ENCODE measurements at regions not wholly inside any gene's neighbourhood (a gene's known extent, or its start where the extent isn't known, plus 50 kb on each side); places are given as distances from the start of the nearest gene placed in this dataset.

GRCh38 chr14:22007363-22007762, 333.7 kb upstream of the OR4E1 start:
- no peak for DNase-seq
- Histone ChIP-seq H3K4me3 (ENCODE audit: insufficient read depth, low read depth, low read length, poor library complexity, severe bottlenecking) (no peak overlapping the region), H3K27ac (ENCODE audit: insufficient read depth, low read length, poor library complexity, severe bottlenecking) (no peak overlapping the region), H3K27me3 (replicated peaks; ENCODE audit: control insufficient read depth, insufficient read depth, low read length, poor library complexity, severe bottlenecking) (no peaks in the 10 kb centered on the region), H3K9me3 (ENCODE audit: control insufficient read depth, low read length) (no peaks in the 10 kb centered on the region), H3K36me3 (ENCODE audit: control insufficient read depth, insufficient read depth, low read length) (no peaks in the 10 kb centered on the region), H3K4me1 (ENCODE audit: control insufficient read depth, insufficient read depth, low read length, poor library complexity, severe bottlenecking) (no peaks in the 10 kb centered on the region)

GRCh38 chr14:22003461-22003860, 329.8 kb upstream of the OR4E1 start:
- Histone ChIP-seq H3K27me3 (replicated peaks; ENCODE audit: control insufficient read depth, insufficient read depth, low read length, poor library complexity, severe bottlenecking) (no peaks in the 10 kb centered on the region), H3K36me3 (ENCODE audit: control insufficient read depth, insufficient read depth, low read length) (no peaks in the 10 kb centered on the region), H3K9me3 (ENCODE audit: control insufficient read depth, low read length) (no peaks in the 10 kb centered on the region), H3K4me3 (ENCODE audit: insufficient read depth, low read depth, low read length, poor library complexity, severe bottlenecking) (no peak overlapping the region), H3K4me1 (ENCODE audit: control insufficient read depth, insufficient read depth, low read length, poor library complexity, severe bottlenecking) (no peaks in the 10 kb centered on the region), H3K27ac (ENCODE audit: insufficient read depth, low read length, poor library complexity, severe bottlenecking) (peak overlapping the region; percentile 65)
- no peak for DNase-seq

- Histone ChIP-seq H3K4me3 (ENCODE audit: insufficient read depth, low read depth, low read length, poor library complexity, severe bottlenecking) (no peak overlapping the region), H3K4me1 (ENCODE audit: control insufficient read depth, insufficient read depth, low read length, poor library complexity, severe bottlenecking) (no peaks in the 10 kb centered on the region), H3K27me3 (replicated peaks; ENCODE audit: control insufficient read depth, insufficient read depth, low read length, poor library complexity, severe bottlenecking) (no peaks in the 10 kb centered on the region), H3K9me3 (ENCODE audit: control insufficient read depth, low read length) (no peaks in the 10 kb centered on the region), H3K36me3 (ENCODE audit: control insufficient read depth, insufficient read depth, low read length) (no peaks in the 10 kb centered on the region), H3K27ac (ENCODE audit: insufficient read depth, low read length, poor library complexity, severe bottlenecking) (peak overlapping the region; percentile 65)
- peak; percentile 9 to 44 (median 44) for DNase-seq
These were observed 329.3 kb upstream of the OR4E1 start for GRCh38 chr14:22002860-22003284.

GRCh38 chr14:21999402-21999801, 325.8 kb upstream of the OR4E1 start:
- no peak overlapping the region for H3K27ac ChIP-seq (ENCODE audit: insufficient read depth, low read length, poor library complexity, severe bottlenecking)
- no peak for DNase-seq
- H3K4me3 ChIP-seq (ENCODE audit: insufficient read depth, low read depth, low read length, poor library complexity, severe bottlenecking) = no peak overlapping the region
- no peaks in the 10 kb centered on the region for H3K27me3 ChIP-seq (replicated peaks; ENCODE audit: control insufficient read depth, insufficient read depth, low read length, poor library complexity, severe bottlenecking)
- H3K4me1 ChIP-seq (ENCODE audit: control insufficient read depth, insufficient read depth, low read length, poor library complexity, severe bottlenecking) = no peaks in the 10 kb centered on the region
- H3K9me3 ChIP-seq (ENCODE audit: control insufficient read depth, low read length) = no peaks in the 10 kb centered on the region
- no peaks in the 10 kb centered on the region for H3K36me3 ChIP-seq (ENCODE audit: control insufficient read depth, insufficient read depth, low read length)

GRCh38 chr14:21997300-21997699, 323.7 kb upstream of the OR4E1 start:
- H3K4me3 ChIP-seq (ENCODE audit: insufficient read depth, low read depth, low read length, poor library complexity, severe bottlenecking) = peak overlapping the region; percentile 35
- H3K27ac ChIP-seq (ENCODE audit: insufficient read depth, low read length, poor library complexity, severe bottlenecking) = peak overlapping the region; percentile 69
- no peaks in the 10 kb centered on the region for H3K27me3 ChIP-seq (replicated peaks; ENCODE audit: control insufficient read depth, insufficient read depth, low read length, poor library complexity, severe bottlenecking)
- H3K4me1 ChIP-seq (ENCODE audit: control insufficient read depth, insufficient read depth, low read length, poor library complexity, severe bottlenecking) = no peaks in the 10 kb centered on the region
- no peaks in the 10 kb centered on the region for H3K36me3 ChIP-seq (ENCODE audit: control insufficient read depth, insufficient read depth, low read length)
- DNase-seq = no peak
- no peaks in the 10 kb centered on the region for H3K9me3 ChIP-seq (ENCODE audit: control insufficient read depth, low read length)

GRCh38 chr14:21995332-21995731, 321.7 kb upstream of the OR4E1 start:
- Histone ChIP-seq H3K36me3 (ENCODE audit: control insufficient read depth, insufficient read depth, low read length) (no peaks in the 10 kb centered on the region), H3K4me3 (ENCODE audit: insufficient read depth, low read depth, low read length, poor library complexity, severe bottlenecking) (no peak overlapping the region), H3K9me3 (ENCODE audit: control insufficient read depth, low read length) (no peaks in the 10 kb centered on the region), H3K4me1 (ENCODE audit: control insufficient read depth, insufficient read depth, low read length, poor library complexity, severe bottlenecking) (no peaks in the 10 kb centered on the region), H3K27me3 (replicated peaks; ENCODE audit: control insufficient read depth, insufficient read depth, low read length, poor library complexity, severe bottlenecking) (no peaks in the 10 kb centered on the region), H3K27ac (ENCODE audit: insufficient read depth, low read length, poor library complexity, severe bottlenecking) (no peak overlapping the region)
- DNase-seq = no peak

- no peak for DNase-seq
- H3K27me3 ChIP-seq (replicated peaks; ENCODE audit: control insufficient read depth, insufficient read depth, low read length, poor library complexity, severe bottlenecking) = no peaks in the 10 kb centered on the region
- no peak overlapping the region for H3K27ac ChIP-seq (ENCODE audit: insufficient read depth, low read length, poor library complexity, severe bottlenecking)
- no peaks in the 10 kb centered on the region for H3K4me1 ChIP-seq (ENCODE audit: control insufficient read depth, insufficient read depth, low read length, poor library complexity, severe bottlenecking)
- H3K4me3 ChIP-seq (ENCODE audit: insufficient read depth, low read depth, low read length, poor library complexity, severe bottlenecking) = no peak overlapping the region
- H3K36me3 ChIP-seq (ENCODE audit: control insufficient read depth, insufficient read depth, low read length) = no peaks in the 10 kb centered on the region
- H3K9me3 ChIP-seq (ENCODE audit: control insufficient read depth, low read length) = no peaks in the 10 kb centered on the region
These were observed 320.2 kb upstream of the OR4E1 start for GRCh38 chr14:21993837-21994236.

GRCh38 chr14:21993070-21993469, 319.5 kb upstream of the OR4E1 start:
- Histone ChIP-seq H3K27me3 (replicated peaks; ENCODE audit: control insufficient read depth, insufficient read depth, low read length, poor library complexity, severe bottlenecking) (no peaks in the 10 kb centered on the region), H3K27ac (ENCODE audit: insufficient read depth, low read length, poor library complexity, severe bottlenecking) (no peak overlapping the region), H3K4me1 (ENCODE audit: control insufficient read depth, insufficient read depth, low read length, poor library complexity, severe bottlenecking) (no peaks in the 10 kb centered on the region), H3K4me3 (ENCODE audit: insufficient read depth, low read depth, low read length, poor library complexity, severe bottlenecking) (no peak overlapping the region), H3K9me3 (ENCODE audit: control insufficient read depth, low read length) (no peaks in the 10 kb centered on the region), H3K36me3 (ENCODE audit: control insufficient read depth, insufficient read depth, low read length) (no peaks in the 10 kb centered on the region)
- DNase-seq = no peak

GRCh38 chr14:21991130-21991529, 317.5 kb upstream of the OR4E1 start:
- Histone ChIP-seq H3K27me3 (replicated peaks; ENCODE audit: control insufficient read depth, insufficient read depth, low read length, poor library complexity, severe bottlenecking) (no peaks in the 10 kb centered on the region), H3K9me3 (ENCODE audit: control insufficient read depth, low read length) (no peaks in the 10 kb centered on the region), H3K27ac (ENCODE audit: insufficient read depth, low read length, poor library complexity, severe bottlenecking) (no peak overlapping the region), H3K36me3 (ENCODE audit: control insufficient read depth, insufficient read depth, low read length) (no peaks in the 10 kb centered on the region), H3K4me3 (ENCODE audit: insufficient read depth, low read depth, low read length, poor library complexity, severe bottlenecking) (no peak overlapping the region), H3K4me1 (ENCODE audit: control insufficient read depth, insufficient read depth, low read length, poor library complexity, severe bottlenecking) (no peaks in the 10 kb centered on the region)
- no peak for DNase-seq

GRCh38 chr14:21990116-21990515, 316.5 kb upstream of the OR4E1 start:
- Histone ChIP-seq H3K9me3 (ENCODE audit: control insufficient read depth, low read length) (no peaks in the 10 kb centered on the region), H3K4me3 (ENCODE audit: insufficient read depth, low read depth, low read length, poor library complexity, severe bottlenecking) (no peak overlapping the region), H3K36me3 (ENCODE audit: control insufficient read depth, insufficient read depth, low read length) (no peaks in the 10 kb centered on the region), H3K4me1 (ENCODE audit: control insufficient read depth, insufficient read depth, low read length, poor library complexity, severe bottlenecking) (no peaks in the 10 kb centered on the region), H3K27ac (ENCODE audit: insufficient read depth, low read length, poor library complexity, severe bottlenecking) (peak overlapping the region; percentile 32), H3K27me3 (replicated peaks; ENCODE audit: control insufficient read depth, insufficient read depth, low read length, poor library complexity, severe bottlenecking) (no peaks in the 10 kb centered on the region)
- no peak for DNase-seq

GRCh38 chr14:21989090-21989489, 315.5 kb upstream of the OR4E1 start:
- Histone ChIP-seq H3K27ac (ENCODE audit: insufficient read depth, low read length, poor library complexity, severe bottlenecking) (no peak overlapping the region), H3K4me1 (ENCODE audit: control insufficient read depth, insufficient read depth, low read length, poor library complexity, severe bottlenecking) (no peaks in the 10 kb centered on the region), H3K27me3 (replicated peaks; ENCODE audit: control insufficient read depth, insufficient read depth, low read length, poor library complexity, severe bottlenecking) (no peaks in the 10 kb centered on the region), H3K4me3 (ENCODE audit: insufficient read depth, low read depth, low read length, poor library complexity, severe bottlenecking) (no peak overlapping the region), H3K9me3 (ENCODE audit: control insufficient read depth, low read length) (no peaks in the 10 kb centered on the region), H3K36me3 (ENCODE audit: control insufficient read depth, insufficient read depth, low read length) (no peaks in the 10 kb centered on the region)
- DNase-seq = no peak

Measured in effector memory CD4-positive, alpha-beta T cell (primary cell).